H9 (cell line): ENCODE measurements at regions not wholly inside any gene's neighbourhood (a gene's known extent, or its start where the extent isn't known, plus 50 kb on each side); places are given as distances from the start of the nearest gene placed in this dataset.

Source experiments
- DNase-seq: peaks from one replicate; pipeline ENCODE4 v3.0.0-alpha.2; 2017
- H2AFZ ChIP-seq: one replicate; pipeline ENCODE4 v1.6.1; 2013; ENCODE audit warnings: mild to moderate bottlenecking, low read length, control low read depth, moderate library complexity
- H2AK5ac ChIP-seq: 2 replicates; pipeline ENCODE4 v1.6.1; 2013; ENCODE audit warnings: low read length, control low read depth, mixed read lengths; ENCODE audit not compliant: insufficient read length
- H2BK120ac ChIP-seq: one replicate; pipeline ENCODE4 v1.6.1; 2013; ENCODE audit warnings: low read depth, mild to moderate bottlenecking, low read length, control low read depth, inconsistent platforms; ENCODE audit not compliant: poor library complexity, severe bottlenecking
- H2BK12ac ChIP-seq: 2 replicates; pipeline ENCODE4 v1.6.1; 2013; ENCODE audit warnings: low read length, control low read depth, mixed read lengths, low read depth; ENCODE audit not compliant: insufficient read length
- H2BK15ac ChIP-seq: 2 replicates; pipeline ENCODE4 v1.6.1; 2013; ENCODE audit warnings: low read depth, low read length, control low read depth
- H2BK20ac ChIP-seq: one replicate; pipeline ENCODE4 v1.6.1; 2013; ENCODE audit warnings: low read depth, mild to moderate bottlenecking, low read length, control low read depth, inconsistent platforms; ENCODE audit not compliant: poor library complexity, severe bottlenecking
- H2BK5ac ChIP-seq: 2 replicates; pipeline ENCODE4 v1.6.1; 2013; ENCODE audit warnings: low read length, control low read depth, mixed read lengths; ENCODE audit not compliant: insufficient read length
- H3K14ac ChIP-seq: 2 replicates; pipeline ENCODE4 v1.6.1; 2013; ENCODE audit warnings: low read length, control low read depth; ENCODE audit not compliant: insufficient read depth
- H3K18ac ChIP-seq: 2 replicates; pipeline ENCODE4 v1.6.1; 2013; ENCODE audit warnings: low read depth, mild to moderate bottlenecking, mixed read lengths, low read length, control low read depth; ENCODE audit not compliant: insufficient read length
- H3K23ac ChIP-seq: 2 replicates; pipeline ENCODE4 v1.6.1; 2013; ENCODE audit warnings: low read length, control low read depth, mixed read lengths, low read depth; ENCODE audit not compliant: insufficient read length
- H3K23me2 ChIP-seq: 2 replicates; pipeline ENCODE4 v1.6.1; 2013; ENCODE audit warnings: low read depth, mild to moderate bottlenecking, mixed read lengths, low read length, control low read depth; ENCODE audit not compliant: insufficient read length, poor library complexity, severe bottlenecking
- H3K27ac ChIP-seq: 2 replicates; pipeline ENCODE4 v1.5.1; 2013; ENCODE audit warnings: low read length, control low read depth, mixed read lengths, low read depth; ENCODE audit not compliant: insufficient read length
- H3K27me3 ChIP-seq: 2 replicates; pipeline ENCODE4 v1.6.1; 2013; ENCODE audit warnings: low read length, control low read depth, inconsistent platforms; ENCODE audit not compliant: insufficient read depth
- H3K4ac ChIP-seq: 2 replicates; pipeline ENCODE4 v1.6.1; 2013; ENCODE audit warnings: low read depth, mild to moderate bottlenecking, control low read depth, inconsistent platforms, low read length, moderate library complexity
- H3K4me1 ChIP-seq: 2 replicates; pipeline ENCODE4 v1.6.1; 2013; ENCODE audit warnings: low read length, control low read depth, inconsistent platforms; ENCODE audit not compliant: insufficient read depth
- H3K4me2 ChIP-seq: 2 replicates; pipeline ENCODE4 v1.6.1; 2013; ENCODE audit warnings: low read length, control low read depth, mixed read lengths; ENCODE audit not compliant: insufficient read length, insufficient read depth
- H3K56ac ChIP-seq: 2 replicates; pipeline ENCODE4 v1.6.1; 2013; ENCODE audit warnings: low read depth, mild to moderate bottlenecking, mixed read lengths, low read length, control low read depth; ENCODE audit not compliant: insufficient read length
- H3K79me1 ChIP-seq: 2 replicates; pipeline ENCODE4 v1.6.1; 2013; ENCODE audit warnings: low read depth, mild to moderate bottlenecking, moderate library complexity, low read length, control low read depth, inconsistent platforms; ENCODE audit not compliant: insufficient read depth, poor library complexity, severe bottlenecking
- H3K79me2 ChIP-seq: 2 replicates; pipeline ENCODE4 v1.6.1; 2013; ENCODE audit warnings: low read length, control low read depth, inconsistent platforms; ENCODE audit not compliant: insufficient read depth
- H3K9ac ChIP-seq: 2 replicates; pipeline ENCODE4 v1.6.1; 2013; ENCODE audit warnings: low read length, control low read depth, mixed read lengths; ENCODE audit not compliant: insufficient read length; ENCODE audit errors: extremely low read depth
- H3K9me3 ChIP-seq: one replicate; pipeline ENCODE4 v1.6.1; 2013; ENCODE audit warnings: low read depth, low read length, inconsistent platforms; ENCODE audit not compliant: control insufficient read depth
- H3T11ph ChIP-seq: one replicate; pipeline ENCODE4 v1.6.1; 2013; ENCODE audit warnings: mild to moderate bottlenecking, low read length, control low read depth, inconsistent platforms
- H4K20me1 ChIP-seq: one replicate; pipeline ENCODE4 v1.6.1; 2013; ENCODE audit not compliant: control insufficient read depth, insufficient read length, insufficient read depth
- H4K5ac ChIP-seq: 2 replicates; pipeline ENCODE4 v1.6.1; 2013; ENCODE audit warnings: low read depth, mild to moderate bottlenecking, mixed read lengths, low read length, control low read depth; ENCODE audit not compliant: insufficient read length
- H4K8ac ChIP-seq: replicated peaks from 2 replicates; pipeline ENCODE4 v1.6.1; 2013; ENCODE audit warnings: low read length, control low read depth, mixed read lengths, low read depth; ENCODE audit not compliant: insufficient read length
- H4K91ac ChIP-seq: 2 replicates; pipeline ENCODE4 v1.6.1; 2013; ENCODE audit warnings: low read depth, mild to moderate bottlenecking, moderate library complexity, mixed read lengths, low read length, control low read depth; ENCODE audit not compliant: insufficient read length
- H3K27ac Mint-ChIP-seq, 3 experiments: 2 replicates in 2 of 3; 3 replicates in 1 of 3; pipeline ENCODE4 v1.8.0; 2020 to 2021; ENCODE audit warnings: mixed read lengths in 3 of 3, mild to moderate bottlenecking in 1 of 3, moderate library complexity in 1 of 3
- H3K27me3 Mint-ChIP-seq: 2 replicates; pipeline ENCODE4 v1.8.0; 2021; ENCODE audit warnings: low read depth, mild to moderate bottlenecking, moderate library complexity, mixed read lengths
- H3K36me3 Mint-ChIP-seq, 3 experiments: 2 replicates in 2 of 3; 3 replicates in 1 of 3; pipeline ENCODE4 v1.8.0; 2020 to 2021; ENCODE audit warnings: low read depth in 3 of 3, mixed read lengths in 3 of 3; ENCODE audit not compliant: insufficient read depth in 1 of 3
- H3K4me1 Mint-ChIP-seq, 2 experiments: 2 replicates each; pipeline ENCODE4 v1.8.0; 2020; ENCODE audit warnings: mixed read lengths in 2 of 2
- H3K4me3 Mint-ChIP-seq, 2 experiments: 2 replicates in 1 of 2; 3 replicates in 1 of 2; pipeline ENCODE4 v1.8.0; 2020 to 2021; ENCODE audit warnings: mild to moderate bottlenecking in 2 of 2, mixed read lengths in 2 of 2, moderate library complexity in 1 of 2
- H3K9me3 Mint-ChIP-seq, 2 experiments: 2 replicates in 1 of 2; 3 replicates in 1 of 2; pipeline ENCODE4 v1.8.0; 2020; ENCODE audit warnings: mild to moderate bottlenecking in 2 of 2, mixed read lengths in 2 of 2, moderate library complexity in 1 of 2
- WGBS: extraction: QIAGEN DNeasy Blood & Tissue Kit; methylation state at CpG from one replicate; pipeline ENCODE4 v1.1.7; 2013; ENCODE audit warnings: missing lambda C conversion rate, low lambda C conversion rate, mixed read lengths; ENCODE audit not compliant: insufficient read length; ENCODE audit errors: extremely low coverage; 5-methylcytosine and 5-hydroxymethylcytosine counted together
- TF ChIP-seq, protein P1 (sequence below): fragments of 200-600 bp; sonication (generic); conservative IDR thresholded peaks from 3 replicates; pipeline ENCODE4 v1.8.0; 2021; ENCODE audit warnings: antibody characterized with exemption, mild to moderate bottlenecking

DNA sequence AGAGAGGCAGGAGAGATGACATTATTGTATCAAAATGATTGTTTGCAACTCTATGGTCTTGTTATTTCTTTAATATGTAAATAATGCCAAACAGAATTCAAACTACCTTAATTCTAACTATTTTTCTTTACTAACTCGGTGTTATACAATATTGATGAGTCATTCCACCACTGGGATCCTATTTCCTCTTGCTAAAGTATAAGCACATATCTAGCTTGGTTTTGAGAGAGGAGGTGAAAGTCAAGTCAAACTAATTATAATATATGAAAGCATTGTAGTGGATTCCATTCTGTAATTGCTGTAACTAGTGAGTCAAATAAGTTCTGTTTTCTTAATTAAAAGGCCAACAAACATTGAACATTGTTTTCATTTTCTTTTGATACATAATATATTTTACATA lies 837.6 kb downstream of the PDHA2 start:
- Mint-ChIP-seq H3K4me3 (no peak overlapping the region), H3K9me3 (no peaks in the 10 kb centered on the region; a peak in 4 of 5 replicates), H3K27ac (no peak overlapping the region), H3K4me1 (no peaks in the 10 kb centered on the region), H3K36me3 (peaks cover 0 to 4% (median 0%) of the 10 kb centered on the region in 3 experiments; a peak in 1 of 7 replicates), H3K27me3 (no peaks in the 10 kb centered on the region)
- no peaks in the 10 kb centered on the region for H3K4me1 ChIP-seq
- H3K4ac ChIP-seq = no peak overlapping the region
- no peak overlapping the region for H3K27ac ChIP-seq
- H3K27me3 ChIP-seq = no peaks in the 10 kb centered on the region
- no peak overlapping the region for H3K23ac ChIP-seq
- H3K56ac ChIP-seq = no peak overlapping the region
- DNase-seq = no peak
- H3K79me1 ChIP-seq = no peaks in the 10 kb centered on the region
- no peak overlapping the region for H2AFZ ChIP-seq
- H2BK5ac ChIP-seq = no peak overlapping the region
- no peak overlapping the region for H2AK5ac ChIP-seq
- no peaks in the 10 kb centered on the region for H3K23me2 ChIP-seq
- no peak overlapping the region for H4K8ac ChIP-seq
- no peak overlapping the region for H4K91ac ChIP-seq
- no peaks in the 10 kb centered on the region for H3K79me2 ChIP-seq
- H4K5ac ChIP-seq = no peak overlapping the region
- no peak overlapping the region for H3K14ac ChIP-seq
- WGBS = no CpG with 5 or more reads among the region's 1 CpG
- H2BK12ac ChIP-seq = no peak overlapping the region
- H2BK120ac ChIP-seq = no peak overlapping the region
- H3K9ac ChIP-seq = no peak overlapping the region
- no peaks in the 10 kb centered on the region for H4K20me1 ChIP-seq
- H2BK20ac ChIP-seq = no peak overlapping the region
- H3T11ph ChIP-seq = no peak overlapping the region
- no peak overlapping the region for H3K4me2 ChIP-seq
- no peak overlapping the region for H3K18ac ChIP-seq
- no peak overlapping the region for H2BK15ac ChIP-seq
- no peaks in the 10 kb centered on the region for H3K9me3 ChIP-seq
- TF ChIP-seq, protein P1, sequence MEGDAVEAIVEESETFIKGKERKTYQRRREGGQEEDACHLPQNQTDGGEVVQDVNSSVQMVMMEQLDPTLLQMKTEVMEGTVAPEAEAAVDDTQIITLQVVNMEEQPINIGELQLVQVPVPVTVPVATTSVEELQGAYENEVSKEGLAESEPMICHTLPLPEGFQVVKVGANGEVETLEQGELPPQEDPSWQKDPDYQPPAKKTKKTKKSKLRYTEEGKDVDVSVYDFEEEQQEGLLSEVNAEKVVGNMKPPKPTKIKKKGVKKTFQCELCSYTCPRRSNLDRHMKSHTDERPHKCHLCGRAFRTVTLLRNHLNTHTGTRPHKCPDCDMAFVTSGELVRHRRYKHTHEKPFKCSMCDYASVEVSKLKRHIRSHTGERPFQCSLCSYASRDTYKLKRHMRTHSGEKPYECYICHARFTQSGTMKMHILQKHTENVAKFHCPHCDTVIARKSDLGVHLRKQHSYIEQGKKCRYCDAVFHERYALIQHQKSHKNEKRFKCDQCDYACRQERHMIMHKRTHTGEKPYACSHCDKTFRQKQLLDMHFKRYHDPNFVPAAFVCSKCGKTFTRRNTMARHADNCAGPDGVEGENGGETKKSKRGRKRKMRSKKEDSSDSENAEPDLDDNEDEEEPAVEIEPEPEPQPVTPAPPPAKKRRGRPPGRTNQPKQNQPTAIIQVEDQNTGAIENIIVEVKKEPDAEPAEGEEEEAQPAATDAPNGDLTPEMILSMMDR = no peak
